ENCODE measurements at regions not wholly inside any gene's neighbourhood (a gene's known extent, or its start where the extent isn't known, plus 50 kb on each side); places are given as distances from the start of the nearest gene placed in this dataset.
A peak's percentile ranks its signal among the peaks of the same experiment; 100 is the strongest.

- no peak for DNase-seq
Measured at GRCh38 chr6:125499535-125499934, 197.8 kb upstream of the HDDC2 start.

GRCh38 chr6:125503181-125503580 is 201.4 kb upstream of the HDDC2 start:
- DNase-seq, result no peak

- peak; percentile 72 for DNase-seq
Measured at GRCh38 chr6:125507987-125508655, 206.4 kb upstream of the HDDC2 start.

- DNase-seq, result no peak
Measured at GRCh38 chr6:125508793-125509192, 207.0 kb upstream of the HDDC2 start.

GRCh38 chr6:125509477-125509876 is 207.7 kb upstream of the HDDC2 start:
- no peak for DNase-seq

- DNase-seq, result no peak
Measured at GRCh38 chr6:125510405-125510804, 208.6 kb upstream of the HDDC2 start.

GRCh38 chr6:125511809-125512396 is 210.1 kb upstream of the HDDC2 start:
- DNase-seq, result peak; percentile 55

- peak; percentile 6 for DNase-seq
Measured at GRCh38 chr6:125512621-125513020, 210.9 kb upstream of the HDDC2 start.

- no peak for DNase-seq
Measured at GRCh38 chr6:125513978-125514377, 212.2 kb upstream of the HDDC2 start.

GRCh38 chr6:125516644-125517043 is 214.9 kb upstream of the HDDC2 start:
- no peak for DNase-seq

GRCh38 chr6:125519367-125519766 is 217.6 kb upstream of the HDDC2 start:
- DNase-seq, result peak; percentile 83

- no peak for DNase-seq
Measured at GRCh38 chr6:125524356-125524755, 222.6 kb upstream of the HDDC2 start.

GRCh38 chr6:125526007-125526720 is 223.3 kb upstream of the HEY2 start:
- DNase-seq, result peak; percentile 13

- no peak for DNase-seq
Measured at GRCh38 chr6:125528621-125529041, 220.8 kb upstream of the HEY2 start.

- no peak for DNase-seq
Measured at GRCh38 chr6:125529061-125529460, 220.4 kb upstream of the HEY2 start.

GRCh38 chr6:125533710-125534397 is 215.6 kb upstream of the HEY2 start:
- DNase-seq, result no peak

- DNase-seq, result no peak
Measured at GRCh38 chr6:125534430-125535263, 214.8 kb upstream of the HEY2 start.

- no peak for DNase-seq
Measured at GRCh38 chr6:125537090-125537489, 212.3 kb upstream of the HEY2 start.

- DNase-seq, result no peak
Measured at GRCh38 chr6:125539892-125540291, 209.5 kb upstream of the HEY2 start.

GRCh38 chr6:125544819-125545218 is 204.6 kb upstream of the HEY2 start:
- no peak for DNase-seq

- no peak for DNase-seq
Measured at GRCh38 chr6:125546841-125547251, 202.6 kb upstream of the HEY2 start.

GRCh38 chr6:125547381-125547780 is 202.1 kb upstream of the HEY2 start:
- DNase-seq, result no peak

Data from NCI-H774 (cell line).